Endothelial cell of umbilical vein (primary cell): ENCODE measurements at regions not wholly inside any gene's neighbourhood (a gene's known extent, or its start where the extent isn't known, plus 50 kb on each side); places are given as distances from the start of the nearest gene placed in this dataset.

ENCODE experiments used
- BruUV-seq: library from RNA; stranded (reverse); fragments of 400-500 nt; replicated peaks from 2 replicates; lab custom pipeline; 2021; lab: Mats Ljungman, UMichigan
- CTCF ChIA-PET: fragments of 300-600, 350-600 bp; sonication (Branson Sonifier 250); formaldehyde crosslinking; loops from one replicate; lab custom pipeline; 2021; ENCODE audit warnings: antibody characterized with exemption, inconsistent platforms; lab: Charles Lee
- POLR2A ChIA-PET: fragments of 300-600, 350-600 bp; sonication (Branson Sonifier 250); formaldehyde crosslinking; loops from one replicate; lab custom pipeline; 2021; ENCODE audit warnings: antibody characterized with exemption, inconsistent platforms; lab: Charles Lee
- DNase-seq: peaks from one replicate; pipeline ENCODE4 v3.0.0-alpha.2; 2011; ENCODE audit warnings: low read depth, low spot score
- FAIRE-seq: peaks from 2 replicates; lab custom pipeline; 2011; peaks lifted over from hg19 to GRCh38; lab: Jason Lieb, UNC
- H2AFZ ChIP-seq: 2 replicates; pipeline ENCODE4 v1.6.0; 2012; ENCODE audit warnings: low read depth, low read length, control low read depth, inconsistent platforms
- H3K27ac ChIP-seq: 2 replicates; pipeline ENCODE4 v1.5.1; 2011; ENCODE audit warnings: low read depth, mild to moderate bottlenecking, control low read depth, low read length, moderate library complexity; ENCODE audit not compliant: insufficient read depth
- H3K27me3 ChIP-seq, 2 experiments: 2 replicates each; pipeline versions ENCODE4 v1.6.0 to v1.6.1; 2011; ENCODE audit warnings: low read length in 2 of 2, mixed read lengths in 1 of 2; ENCODE audit not compliant: control insufficient read depth in 2 of 2, insufficient read depth in 2 of 2
- H3K36me3 ChIP-seq, 2 experiments: 2 replicates in 1 of 2; 3 replicates in 1 of 2; pipeline ENCODE4 v1.5.1; 2011; ENCODE audit warnings: low read length in 2 of 2, mild to moderate bottlenecking in 1 of 2, moderate library complexity in 1 of 2; ENCODE audit not compliant: control insufficient read depth in 2 of 2, insufficient read depth in 2 of 2; ENCODE audit errors: extremely low read depth in 1 of 2
- H3K4me1 ChIP-seq: 3 replicates; pipeline ENCODE4 v1.5.1; 2011; ENCODE audit warnings: mild to moderate bottlenecking, low read length; ENCODE audit not compliant: control insufficient read depth, insufficient read depth; ENCODE audit errors: extremely low read depth
- H3K4me2 ChIP-seq: 2 replicates; pipeline ENCODE4 v1.6.1; 2011; ENCODE audit warnings: low read length, control low read depth, mixed read lengths; ENCODE audit not compliant: insufficient read depth
- H3K4me3 ChIP-seq, 3 experiments: fragments of 200-600 bp in 1 of 3; sonication (generic), shearing (Covaris generic) in 1 of 3; replicated peaks in 1 of 3; 2 replicates each; pipeline ENCODE4 v1.5.1; 2011 to 2016; ENCODE audit warnings: control low read depth in 3 of 3, low read length in 3 of 3, mild to moderate bottlenecking in 2 of 3, inconsistent platforms in 1 of 3, low read depth in 1 of 3, moderate library complexity in 1 of 3; ENCODE audit not compliant: insufficient read depth in 1 of 3
- H3K79me2 ChIP-seq: 2 replicates; pipeline ENCODE4 v1.6.0; 2012; ENCODE audit warnings: low read length, inconsistent platforms; ENCODE audit not compliant: control insufficient read depth, insufficient read depth
- H3K9ac ChIP-seq: replicated peaks from 2 replicates; pipeline ENCODE3; 2011; ENCODE audit warnings: low read length, control low read depth; ENCODE audit not compliant: insufficient read depth; ENCODE audit errors: extremely low read depth
- H3K9me1 ChIP-seq: replicated peaks from 3 replicates; pipeline ENCODE4 v1.6.0; 2011; ENCODE audit warnings: mild to moderate bottlenecking, low read length; ENCODE audit not compliant: control insufficient read depth, insufficient read depth; ENCODE audit errors: extremely low read depth
- H3K9me3 ChIP-seq: replicated peaks from 2 replicates; pipeline ENCODE4 v1.5.1; 2012; ENCODE audit warnings: low read length, inconsistent platforms; ENCODE audit not compliant: control insufficient read depth, insufficient read depth
- H4K20me1 ChIP-seq: replicated peaks from 2 replicates; pipeline ENCODE3; 2011; ENCODE audit warnings: mild to moderate bottlenecking, low read length; ENCODE audit not compliant: control insufficient read depth, insufficient read depth; ENCODE audit errors: extremely low read depth
- CTCF ChIP-seq, 2 donors: IDR thresholded peaks; 1 replicate in 1 of 2; 2 replicates in 1 of 2; pipeline ENCODE4 v1.5.1; 2011; ENCODE audit warnings: low read length in 2 of 2, mild to moderate bottlenecking in 2 of 2, moderate library complexity in 2 of 2, control low read depth in 1 of 2, inconsistent platforms in 1 of 2, low read depth in 1 of 2; ENCODE audit not compliant: insufficient read depth in 1 of 2; ENCODE audit errors: extremely low read depth in 1 of 2
- EZH2 ChIP-seq: IDR thresholded peaks from 2 replicates; pipeline ENCODE4 v1.6.1; 2012; ENCODE audit warnings: borderline replicate concordance, low read depth, mild to moderate bottlenecking, moderate library complexity, low read length, inconsistent platforms; ENCODE audit not compliant: severe bottlenecking
- FOS ChIP-seq: IDR thresholded peaks from 2 replicates; pipeline ENCODE4 v1.6.1; 2011; ENCODE audit warnings: mild to moderate bottlenecking, low read length, moderate library complexity, borderline replicate concordance; ENCODE audit not compliant: insufficient read depth
- GATA2 ChIP-seq: IDR thresholded peaks from 2 replicates; pipeline ENCODE4 v1.7.0; 2011; ENCODE audit warnings: low read depth, mild to moderate bottlenecking, moderate library complexity, mixed read lengths, low read length; ENCODE audit not compliant: insufficient read length, insufficient read depth
- JUN ChIP-seq: IDR thresholded peaks from 2 replicates; pipeline ENCODE4 v1.6.1; 2011; ENCODE audit warnings: borderline replicate concordance, low read depth; ENCODE audit not compliant: insufficient read length, insufficient read depth
- MYC ChIP-seq: IDR thresholded peaks from one replicate; pipeline ENCODE4 v1.6.1; 2011; ENCODE audit warnings: mild to moderate bottlenecking, low read depth, low read length
- POLR2A ChIP-seq: IDR thresholded peaks from 2 replicates; pipeline ENCODE4 v1.6.1; 2012; ENCODE audit warnings: low read depth, mild to moderate bottlenecking, control low read depth, low read length
- POLR2AphosphoS5 ChIP-seq: IDR thresholded peaks from 2 replicates; pipeline ENCODE4 v1.6.1; 2012; ENCODE audit warnings: low read depth, mild to moderate bottlenecking, control low read depth, low read length, moderate library complexity; ENCODE audit not compliant: insufficient read depth
- dilution Hi-C: fragments of 300-500 bp; cut with MboI; formaldehyde crosslinking; loops from one replicate; pipeline ENCODE4 v1.15.0; 2019; ENCODE audit warnings: low sequenced_read_pairs; ENCODE audit not compliant: extremely low pct_ligation_motif_present
- intact Hi-C: fragments of 100-400 bp; cut with micrococcal nuclease; formaldehyde crosslinking; loops from one replicate; pipeline ENCODE4 v1.10.0; 2022
- TF ChIP-seq, protein P1 (sequence below): IDR thresholded peaks from 2 replicates; pipeline ENCODE4 v1.6.1; 2011; ENCODE audit not compliant: insufficient read depth, insufficient read length

DNA sequence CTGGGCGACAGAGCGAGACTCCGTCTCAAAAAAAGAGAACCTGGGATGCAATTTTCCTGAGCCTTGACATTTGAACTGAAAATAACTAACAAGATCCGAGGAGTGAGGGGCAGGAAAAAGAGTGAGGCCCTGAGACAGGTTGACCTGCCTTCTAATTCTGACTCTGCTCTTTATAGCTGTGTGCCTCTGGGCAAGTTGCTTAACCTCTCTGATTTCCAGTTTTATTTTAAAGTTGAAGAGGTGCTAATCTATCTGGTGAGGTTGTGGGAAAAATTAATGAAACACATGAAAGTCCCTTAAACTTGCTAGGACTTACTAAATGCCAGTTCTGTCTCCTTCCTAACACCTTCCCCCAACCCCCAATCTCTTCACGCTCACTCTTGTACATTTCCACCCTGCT lies 108.4 kb upstream of the MGAT5 start:
- Histone ChIP-seq H4K20me1 (no peaks in the 10 kb centered on the region), H3K4me3 (no peak overlapping the region), H3K27me3 (no peaks in the 10 kb centered on the region), H3K4me1 (peaks cover 23% of the 10 kb centered on the region), H3K4me2 (no peak overlapping the region), H3K36me3 (no peaks in the 10 kb centered on the region), H3K9ac (no peak overlapping the region), H3K27ac (no peak overlapping the region), H3K9me3 (no peaks in the 10 kb centered on the region), H3K9me1 (no peaks in the 10 kb centered on the region), H2AFZ (no peak overlapping the region), H3K79me2 (peaks cover 27% of the 10 kb centered on the region)
- intact Hi-C loops: no loop called here
- DNase-seq (no peak), FAIRE-seq (no peak)
- CTCF ChIA-PET: interaction anchor here (0.5 kb wide), 1 partner anchor 16 kb away, joined by 3 read pairs; no protein-coding TSS in a partner anchor
- no peak for TF ChIP-seq MYC
- TF ChIP-seq, protein P1, sequence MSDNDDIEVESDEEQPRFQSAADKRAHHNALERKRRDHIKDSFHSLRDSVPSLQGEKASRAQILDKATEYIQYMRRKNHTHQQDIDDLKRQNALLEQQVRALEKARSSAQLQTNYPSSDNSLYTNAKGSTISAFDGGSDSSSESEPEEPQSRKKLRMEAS: no peak
- TF ChIP-seq FOS: no peak
- no peak for TF ChIP-seq JUN
- TF ChIP-seq GATA2: no peak
- TF ChIP-seq CTCF (IDR thresholded peaks at IDR 0.05; ENCODE audit: extremely low read depth in 1 of 2, insufficient read depth in 1 of 2, low read depth in 1 of 2, low read length in 2 of 2): no peak
- TF ChIP-seq POLR2A: no peak
- no peak for TF ChIP-seq EZH2
- no peak for TF ChIP-seq POLR2AphosphoS5
- no TSS peak for BruUV-seq
- dilution Hi-C loops: no loop called here
- POLR2A ChIA-PET: no interaction called here
